Adipocyte (in vitro differentiated cells): ENCODE measurements at regions not wholly inside any gene's neighbourhood (a gene's known extent, or its start where the extent isn't known, plus 50 kb on each side); places are given as distances from the start of the nearest gene placed in this dataset.

Experiments
- DNase-seq: peaks from one replicate; pipeline ENCODE4 v3.0.0-alpha.2; 2015; ENCODE audit warnings: low read depth
- H3K27me3 ChIP-seq: replicated peaks from 2 replicates; pipeline ENCODE4 v1.7.0; 2013; ENCODE audit warnings: mild to moderate bottlenecking, low read length, moderate library complexity; ENCODE audit not compliant: control insufficient read depth, insufficient read depth
- H3K36me3 ChIP-seq: 2 replicates; pipeline ENCODE4 v1.7.0; 2013; ENCODE audit warnings: low read length, mild to moderate bottlenecking, moderate library complexity; ENCODE audit not compliant: control insufficient read depth, insufficient read depth, severe bottlenecking
- H3K4me1 ChIP-seq: 2 replicates; pipeline ENCODE4 v1.7.0; 2013; ENCODE audit warnings: mild to moderate bottlenecking, low read length, moderate library complexity; ENCODE audit not compliant: control insufficient read depth, insufficient read depth
- H3K4me3 ChIP-seq: 2 replicates; pipeline ENCODE4 v1.7.0; 2013; ENCODE audit warnings: mild to moderate bottlenecking, low read length, moderate library complexity
- H3K9ac ChIP-seq: 2 replicates; pipeline ENCODE4 v1.7.0; 2013; ENCODE audit warnings: mild to moderate bottlenecking, low read length, moderate library complexity
- H3K9me3 ChIP-seq: 2 replicates; pipeline ENCODE4 v1.7.0; 2013; ENCODE audit warnings: mild to moderate bottlenecking, low read length, moderate library complexity; ENCODE audit not compliant: control insufficient read depth

DNA sequence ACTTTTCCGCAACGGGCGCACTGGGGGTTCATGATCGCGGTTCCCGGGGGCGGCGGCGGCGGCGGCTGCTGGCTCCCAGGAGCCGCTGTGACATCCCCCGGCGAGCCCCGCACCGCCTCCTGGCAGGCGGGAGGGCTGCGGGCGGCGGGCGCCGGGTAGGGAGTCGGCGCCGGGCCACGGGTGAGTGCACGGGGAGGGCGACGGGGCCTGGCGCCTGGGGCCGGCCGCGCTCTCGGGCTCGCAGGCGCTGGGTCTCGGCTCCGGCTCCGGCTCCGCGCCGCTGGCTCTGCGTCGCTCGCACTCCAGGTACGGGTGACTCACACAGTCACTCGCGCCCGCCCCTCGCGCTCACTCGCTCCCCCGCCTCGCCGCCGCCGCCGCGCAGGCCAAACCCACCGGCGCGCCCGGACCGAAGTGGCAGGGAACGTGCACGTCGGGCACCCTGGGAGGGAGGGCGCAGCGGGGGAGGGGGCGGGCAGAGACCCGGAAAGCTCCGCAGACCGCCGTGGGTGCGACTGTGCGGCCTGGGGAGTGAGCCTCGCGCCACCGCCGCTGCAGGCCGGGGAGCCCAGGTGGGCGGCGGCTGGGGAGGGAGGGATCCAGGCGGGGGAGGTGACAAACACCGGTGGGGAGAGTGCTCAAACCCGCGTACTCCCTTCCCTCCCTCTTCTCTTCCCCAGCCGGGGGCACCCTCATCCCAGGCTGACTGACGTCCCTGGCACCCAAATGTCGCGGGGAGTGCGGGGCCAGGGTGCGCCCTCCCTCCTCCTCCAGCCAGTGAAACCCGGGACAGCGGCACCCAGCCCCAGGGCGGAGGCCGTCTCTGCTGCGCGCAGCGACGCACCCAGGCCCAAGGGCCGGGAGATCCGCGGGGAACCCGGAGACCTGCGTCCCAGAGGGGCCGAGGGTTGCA lies 276.9 kb upstream of the NEBL start:
- Histone ChIP-seq H3K4me3 (peak overlapping the region; percentile 83), H3K27me3 (no peaks in the 10 kb centered on the region), H3K36me3 (no peaks in the 10 kb centered on the region), H3K9ac (peak overlapping the region; percentile 39), H3K4me1 (peaks cover 3% of the 10 kb centered on the region), H3K9me3 (no peaks in the 10 kb centered on the region)
- peak; percentile 33 for DNase-seq

- Histone ChIP-seq H3K36me3 (no peaks in the 10 kb centered on the region), H3K27me3 (no peaks in the 10 kb centered on the region), H3K9me3 (no peaks in the 10 kb centered on the region), H3K4me3 (peak overlapping the region; percentile 83), H3K4me1 (peaks cover 3% of the 10 kb centered on the region), H3K9ac (peak overlapping the region; percentile 51)
- DNase-seq: peak; percentile 19
Observed at GRCh38 chr10:21172930-21173801, 276.1 kb upstream of the NEBL start.

- Histone ChIP-seq H3K4me3 (peak overlapping the region; percentile 83), H3K9ac (peak overlapping the region; percentile 51), H3K9me3 (no peaks in the 10 kb centered on the region), H3K27me3 (no peaks in the 10 kb centered on the region), H3K4me1 (peaks cover 3% of the 10 kb centered on the region), H3K36me3 (no peaks in the 10 kb centered on the region)
- DNase-seq: no peak
Observed at GRCh38 chr10:21172542-21172929, 275.4 kb upstream of the NEBL start.

DNA sequence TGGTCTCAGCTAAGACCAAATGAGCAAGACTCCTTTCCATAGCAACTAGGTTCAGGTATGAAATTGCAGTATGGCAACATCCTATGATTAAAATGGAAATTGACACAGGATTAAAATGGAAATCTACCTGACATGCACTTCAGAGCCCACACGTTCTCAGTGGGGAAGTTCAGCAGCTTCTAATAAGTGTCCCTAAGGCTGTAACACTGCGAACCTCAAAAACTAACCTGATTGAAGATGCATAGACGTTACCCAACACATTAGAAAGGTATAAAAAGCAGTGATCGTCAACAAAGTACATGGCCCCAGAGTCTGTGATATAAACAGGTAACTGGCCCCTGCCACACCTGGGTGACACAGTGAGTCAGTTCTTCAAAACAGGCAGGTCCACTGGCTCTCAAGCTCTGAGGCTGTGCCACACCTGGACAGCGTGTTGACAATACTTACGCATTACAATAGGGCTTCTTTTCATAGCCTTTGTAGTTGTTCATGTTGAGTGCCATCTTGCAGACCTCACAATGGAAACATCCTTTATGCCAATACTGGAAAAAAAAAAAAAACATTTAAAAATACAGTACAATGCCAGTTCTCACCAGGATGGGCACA lies 274.9 kb upstream of the NEBL start:
- no peaks in the 10 kb centered on the region for H3K36me3 ChIP-seq
- H3K9me3 ChIP-seq: no peaks in the 10 kb centered on the region
- DNase-seq: no peak
- H3K27me3 ChIP-seq: no peaks in the 10 kb centered on the region
- H3K4me1 ChIP-seq: peaks cover 3% of the 10 kb centered on the region
- peak overlapping the region; percentile 51 for H3K9ac ChIP-seq
- peak overlapping the region; percentile 83 for H3K4me3 ChIP-seq

DNA sequence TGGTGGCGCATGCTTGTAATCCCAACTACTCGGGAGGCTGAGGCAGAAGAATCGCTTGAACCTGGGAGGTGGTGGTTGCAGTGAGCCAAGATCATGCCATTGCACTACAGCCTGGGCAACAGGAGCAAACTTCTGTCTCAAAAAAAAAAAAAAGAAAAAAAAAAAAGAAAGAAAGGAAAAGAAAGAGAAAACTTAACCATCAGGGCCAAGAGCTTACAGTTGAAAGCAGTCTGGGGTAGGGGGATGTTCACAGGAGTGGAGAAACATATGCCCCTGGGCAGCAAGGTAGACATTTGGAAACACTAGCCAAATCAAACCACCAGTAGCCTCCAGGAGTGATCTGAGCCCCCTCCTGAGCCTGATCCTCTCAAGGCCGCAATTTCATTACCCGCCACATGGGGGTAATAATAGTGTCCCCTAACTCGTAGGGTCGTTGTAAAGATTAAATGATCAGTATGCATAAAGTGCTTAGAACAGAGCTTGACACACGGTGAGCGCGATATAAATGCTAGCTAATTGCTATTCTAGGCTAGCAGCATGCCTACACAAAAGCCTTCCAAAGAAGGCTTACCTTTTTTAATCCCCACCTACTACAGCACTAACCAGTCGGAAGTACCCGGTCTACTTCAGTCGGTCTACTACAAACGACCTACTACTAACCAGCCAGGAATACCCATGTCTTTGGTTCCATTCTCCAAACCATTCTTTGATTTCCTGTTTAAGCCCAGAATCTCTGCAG lies 274.3 kb upstream of the NEBL start:
- Histone ChIP-seq H3K4me1 (peaks cover 3% of the 10 kb centered on the region), H3K9ac (no peak overlapping the region), H3K9me3 (no peaks in the 10 kb centered on the region), H3K4me3 (no peak overlapping the region), H3K36me3 (no peaks in the 10 kb centered on the region), H3K27me3 (no peaks in the 10 kb centered on the region)
- no peak for DNase-seq

GRCh38 chr10:21170216-21170615 lies 273.1 kb upstream of the NEBL start:
- H3K36me3 ChIP-seq: no peaks in the 10 kb centered on the region
- peaks cover 3% of the 10 kb centered on the region for H3K4me1 ChIP-seq
- H3K9me3 ChIP-seq: no peaks in the 10 kb centered on the region
- DNase-seq: no peak
- no peak overlapping the region for H3K9ac ChIP-seq
- H3K4me3 ChIP-seq: no peak overlapping the region
- H3K27me3 ChIP-seq: no peaks in the 10 kb centered on the region

GRCh38 chr10:21169271-21169670 lies 272.2 kb upstream of the NEBL start:
- H3K27me3 ChIP-seq: no peaks in the 10 kb centered on the region
- DNase-seq: no peak

GRCh38 chr10:21167288-21168010 lies 270.3 kb upstream of the NEBL start:
- no peak overlapping the region for H3K4me3 ChIP-seq
- no peaks in the 10 kb centered on the region for H3K27me3 ChIP-seq
- H3K9ac ChIP-seq: no peak overlapping the region
- H3K4me1 ChIP-seq: no peaks in the 10 kb centered on the region
- H3K9me3 ChIP-seq: no peaks in the 10 kb centered on the region
- DNase-seq: no peak
- no peaks in the 10 kb centered on the region for H3K36me3 ChIP-seq

More at GRCh38 chr10:21169271-21169670, 272.2 kb upstream of the NEBL start:
- H3K36me3 ChIP-seq: no peaks in the 10 kb centered on the region
- H3K9me3 ChIP-seq: no peaks in the 10 kb centered on the region
- H3K4me1 ChIP-seq: peaks cover 3% of the 10 kb centered on the region
- H3K9ac ChIP-seq: no peak overlapping the region
- H3K4me3 ChIP-seq: no peak overlapping the region

DNA sequence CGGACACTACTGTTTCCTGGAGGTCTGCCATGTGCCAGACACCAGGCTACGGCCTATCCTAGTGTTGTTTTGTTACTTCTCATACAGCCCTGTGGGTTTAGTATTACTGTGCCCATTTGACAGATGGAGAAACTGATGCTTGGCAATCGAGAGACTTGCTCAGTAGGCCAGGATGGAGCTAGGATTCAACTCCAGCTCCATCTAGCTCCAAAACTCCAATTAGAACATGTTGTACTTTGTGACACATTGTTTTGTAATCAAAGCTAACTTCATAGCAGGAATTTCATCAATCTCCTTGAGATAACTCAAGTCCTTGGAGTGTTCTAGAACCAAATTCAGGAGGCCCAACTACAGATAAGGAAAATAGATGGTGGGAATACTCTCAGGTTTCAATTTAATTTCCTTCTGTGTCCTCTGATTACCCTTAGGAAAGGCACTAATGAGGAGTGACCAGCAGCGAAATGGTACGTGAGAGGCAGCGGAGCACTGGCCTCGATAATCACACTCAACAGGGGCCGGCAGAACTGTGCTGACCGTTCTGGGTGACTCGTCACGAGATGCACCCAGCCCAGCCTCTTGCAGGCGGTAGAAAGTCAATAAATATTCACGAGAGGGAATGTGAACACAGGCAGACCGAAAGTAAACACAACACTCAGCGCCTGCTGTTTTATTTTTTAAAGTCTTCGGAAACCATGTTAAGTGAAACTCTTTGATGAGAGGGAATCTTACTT lies 269.6 kb upstream of the NEBL start:
- Histone ChIP-seq H3K36me3 (no peaks in the 10 kb centered on the region), H3K27me3 (no peaks in the 10 kb centered on the region), H3K9me3 (no peaks in the 10 kb centered on the region)

GRCh38 chr10:21165489-21165888 lies 268.4 kb upstream of the NEBL start:
- no peak for DNase-seq
- no peaks in the 10 kb centered on the region for H3K4me1 ChIP-seq
- no peaks in the 10 kb centered on the region for H3K36me3 ChIP-seq
- no peaks in the 10 kb centered on the region for H3K27me3 ChIP-seq
- H3K4me3 ChIP-seq: no peak overlapping the region
- H3K9me3 ChIP-seq: no peaks in the 10 kb centered on the region
- H3K9ac ChIP-seq: no peak overlapping the region

More for the DNA sequence above, 269.6 kb upstream of the NEBL start:
- DNase-seq: no peak
- Histone ChIP-seq H3K4me1 (no peaks in the 10 kb centered on the region), H3K9ac (no peak overlapping the region), H3K4me3 (no peak overlapping the region)
